Stimulated activated naive CD8-positive, alpha-beta T cell treated with anti-CD3 and anti-CD28 coated beads, Interleukin-15, Interleukin-2, amounts not matched to agents 100 ng/mL and 50 ng/mL, for 24 hours (primary cell): ENCODE measurements at regions not wholly inside any gene's neighbourhood (a gene's known extent, or its start where the extent isn't known, plus 50 kb on each side); places are given as distances from the start of the nearest gene placed in this dataset.

ENCODE experiments used
- H3K27ac Mint-ChIP-seq: one replicate; pipeline ENCODE4 v1.8.0; 2021; ENCODE audit warnings: mild to moderate bottlenecking, mixed read lengths
- H3K27me3 Mint-ChIP-seq: one replicate; pipeline ENCODE4 v1.8.0; 2021; ENCODE audit warnings: mixed read lengths
- H3K36me3 Mint-ChIP-seq: one replicate; pipeline ENCODE4 v1.8.0; 2021; ENCODE audit warnings: low read depth, mixed read lengths
- H3K4me1 Mint-ChIP-seq: one replicate; pipeline ENCODE4 v1.8.0; 2021; ENCODE audit warnings: low read depth, mixed read lengths
- H3K4me3 Mint-ChIP-seq: one replicate; pipeline ENCODE4 v1.8.0; 2021; ENCODE audit warnings: mild to moderate bottlenecking, mixed read lengths
- H3K9me3 Mint-ChIP-seq: one replicate; pipeline ENCODE4 v1.8.0; 2021; ENCODE audit warnings: mixed read lengths

DNA sequence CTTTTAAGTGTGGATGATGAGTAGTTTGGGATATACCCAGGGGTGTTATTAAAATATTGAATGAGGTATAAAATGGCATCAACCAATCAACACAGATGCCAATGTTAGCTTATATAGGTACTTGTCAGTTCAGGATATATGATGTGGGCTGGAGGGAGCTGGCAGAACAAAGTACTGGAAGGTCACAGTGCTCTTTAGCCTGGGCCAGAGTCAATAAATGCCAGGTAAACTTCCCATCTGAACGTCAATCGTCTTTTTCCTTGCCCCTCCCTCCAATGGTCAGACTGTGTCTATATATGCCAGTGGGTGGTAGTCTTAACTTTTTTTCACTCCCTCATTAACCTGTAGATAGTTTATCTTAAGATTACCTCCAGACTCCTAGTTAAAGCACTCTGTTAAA is 140.8 kb upstream of the RBMS1 start:
- Mint-ChIP-seq H3K27ac (no peak overlapping the region), H3K27me3 (no peaks in the 10 kb centered on the region), H3K4me1 (no peaks in the 10 kb centered on the region), H3K9me3 (peaks cover 17% of the 10 kb centered on the region), H3K4me3 (no peak overlapping the region), H3K36me3 (peaks cover 3% of the 10 kb centered on the region)

DNA sequence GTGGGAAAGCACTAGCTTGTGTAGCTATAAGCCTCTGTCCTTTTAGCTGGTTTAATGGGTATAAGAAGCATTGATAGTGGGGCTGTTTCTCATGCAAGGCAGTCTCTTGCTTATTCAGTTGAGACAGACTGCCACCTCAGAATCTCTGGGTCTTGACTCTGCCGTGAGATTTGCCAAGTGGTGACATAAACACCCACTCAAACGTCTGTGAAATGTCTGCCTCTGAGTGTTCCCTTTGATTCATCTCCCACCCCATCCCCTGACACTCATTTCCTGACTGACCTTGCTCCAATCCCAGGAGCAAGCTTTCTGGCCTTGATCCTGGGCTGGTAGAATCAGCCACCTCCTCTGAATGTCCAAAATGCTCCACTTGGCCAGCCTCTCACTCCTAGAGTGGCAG is 141.9 kb upstream of the RBMS1 start:
- H3K4me1 Mint-ChIP-seq: no peaks in the 10 kb centered on the region
- H3K36me3 Mint-ChIP-seq: peaks cover 11% of the 10 kb centered on the region
- no peak overlapping the region for H3K27ac Mint-ChIP-seq
- no peaks in the 10 kb centered on the region for H3K27me3 Mint-ChIP-seq
- H3K9me3 Mint-ChIP-seq: peaks cover 25% of the 10 kb centered on the region
- no peak overlapping the region for H3K4me3 Mint-ChIP-seq

DNA sequence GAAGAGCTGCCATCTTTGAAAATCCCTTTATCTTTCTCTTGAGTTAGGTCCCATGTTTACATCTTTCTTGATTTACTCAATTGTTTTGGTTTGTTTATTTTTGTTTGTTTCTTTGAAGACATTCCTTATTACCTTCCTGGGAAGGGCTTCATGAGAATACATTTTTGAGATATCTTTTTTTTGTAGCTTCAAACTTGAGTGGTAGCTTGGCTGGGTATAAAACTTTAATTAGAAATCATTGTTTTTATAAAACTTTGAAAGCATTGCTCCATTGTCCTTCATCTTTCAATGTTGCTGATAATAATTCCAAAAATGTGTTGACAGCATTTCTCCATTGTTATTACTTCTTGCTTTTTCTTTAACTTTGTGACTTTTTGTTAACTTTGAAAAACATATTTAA is 145.9 kb upstream of the RBMS1 start:
- Mint-ChIP-seq H3K9me3 (peaks cover 28% of the 10 kb centered on the region), H3K4me3 (no peak overlapping the region), H3K36me3 (peaks cover 13% of the 10 kb centered on the region), H3K27ac (no peak overlapping the region), H3K27me3 (no peaks in the 10 kb centered on the region), H3K4me1 (no peaks in the 10 kb centered on the region)

DNA sequence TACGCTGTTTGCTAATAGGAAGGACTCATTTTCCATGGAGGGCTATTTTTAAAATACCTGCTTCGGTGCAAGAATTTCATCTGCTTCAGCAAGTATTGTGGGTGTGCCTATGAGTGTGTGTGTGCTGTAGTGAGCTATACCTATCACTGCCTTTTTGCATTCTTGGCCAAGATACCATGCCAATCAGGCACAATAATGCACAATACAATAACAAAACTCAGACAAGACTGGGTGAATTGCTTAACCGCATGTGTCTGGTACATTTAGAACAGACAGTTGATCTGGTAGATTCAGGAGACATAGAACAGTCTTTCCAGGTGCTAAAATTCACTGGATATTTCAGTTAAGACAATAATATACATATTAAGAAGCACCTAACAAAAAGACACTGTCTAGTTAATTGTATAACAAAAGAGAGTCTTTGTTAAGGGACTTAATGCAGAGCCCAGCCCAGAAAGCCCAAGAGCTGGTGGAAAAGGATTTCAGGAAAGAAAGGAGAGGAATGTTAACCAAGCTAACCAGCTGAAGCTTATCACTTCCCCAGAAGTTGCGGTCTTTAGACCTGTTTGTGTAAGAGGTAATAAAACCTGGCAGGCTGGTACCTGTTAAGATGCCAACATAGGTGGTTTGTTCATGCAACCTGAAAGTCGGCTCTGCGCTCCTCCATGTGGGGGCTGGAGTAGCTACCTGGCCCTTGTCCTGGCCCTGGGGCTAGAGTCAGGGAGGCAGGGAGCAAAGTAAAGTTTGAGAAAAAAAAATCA is 153.3 kb upstream of the RBMS1 start:
- H3K4me3 Mint-ChIP-seq: no peak overlapping the region
- peaks cover 7% of the 10 kb centered on the region for H3K4me1 Mint-ChIP-seq
- no peaks in the 10 kb centered on the region for H3K36me3 Mint-ChIP-seq
- no peaks in the 10 kb centered on the region for H3K27me3 Mint-ChIP-seq
- no peaks in the 10 kb centered on the region for H3K9me3 Mint-ChIP-seq
- H3K27ac Mint-ChIP-seq: no peak overlapping the region

DNA sequence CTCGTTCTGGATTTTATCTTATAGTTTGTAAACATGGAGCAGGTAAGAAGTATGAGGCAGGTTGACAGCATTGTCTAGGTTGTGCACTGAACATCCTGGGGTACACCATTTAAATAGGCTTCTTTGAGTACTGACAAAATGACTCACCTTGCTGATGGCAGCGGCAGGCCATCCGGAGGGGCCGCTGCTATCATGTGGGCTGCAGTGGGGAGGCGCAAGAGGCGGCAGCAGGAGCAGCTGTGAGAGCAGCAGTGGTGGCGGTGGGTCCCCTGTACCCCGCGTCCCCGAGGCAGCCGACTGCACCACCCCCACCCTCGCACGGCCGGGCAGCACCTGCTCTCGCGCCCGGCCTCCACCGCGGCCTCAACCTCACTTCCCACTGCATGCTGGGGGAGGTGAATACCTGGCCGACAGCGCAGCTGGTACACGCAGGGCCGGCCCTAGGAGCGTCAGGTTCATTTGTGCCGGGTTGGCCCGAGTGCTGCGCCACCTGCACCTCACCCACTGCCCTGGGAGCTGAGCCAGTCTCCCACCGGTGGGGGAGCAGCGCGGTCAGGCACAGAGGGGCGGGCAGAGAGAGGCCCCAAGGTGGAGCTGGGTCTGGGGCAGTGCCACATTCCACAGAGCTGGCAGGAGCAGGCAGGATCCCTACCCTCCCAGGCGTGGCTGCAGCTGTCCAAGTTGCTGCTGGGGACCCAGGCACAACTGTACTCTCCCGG is 154.5 kb upstream of the RBMS1 start:
- no peaks in the 10 kb centered on the region for H3K9me3 Mint-ChIP-seq
- H3K27ac Mint-ChIP-seq: no peak overlapping the region
- H3K4me1 Mint-ChIP-seq: peaks cover 20% of the 10 kb centered on the region
- no peak overlapping the region for H3K4me3 Mint-ChIP-seq
- no peaks in the 10 kb centered on the region for H3K27me3 Mint-ChIP-seq
- H3K36me3 Mint-ChIP-seq: no peaks in the 10 kb centered on the region

DNA sequence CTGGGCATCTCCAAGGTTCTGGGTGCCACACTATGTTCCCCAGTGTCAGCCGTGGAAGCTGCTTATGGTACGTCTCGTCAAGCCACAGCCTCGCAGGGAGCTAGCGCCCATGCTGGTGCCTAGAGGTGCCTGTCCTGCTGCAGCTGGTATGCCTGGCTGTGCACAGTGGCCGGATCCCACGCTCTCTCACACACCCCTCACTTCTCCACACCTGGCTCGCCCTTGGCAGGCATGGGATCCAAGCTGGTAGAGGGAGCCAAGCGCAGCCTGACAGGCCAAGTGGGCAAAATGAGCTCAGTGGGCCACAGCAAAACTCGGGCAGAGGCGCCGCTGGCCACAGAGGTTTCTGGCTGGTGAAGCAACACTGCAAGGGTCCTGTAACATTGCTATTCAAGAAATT is 156.1 kb upstream of the RBMS1 start:
- Mint-ChIP-seq H3K4me1 (peaks cover 20% of the 10 kb centered on the region), H3K4me3 (no peak overlapping the region), H3K27ac (no peak overlapping the region), H3K27me3 (no peaks in the 10 kb centered on the region), H3K36me3 (no peaks in the 10 kb centered on the region), H3K9me3 (no peaks in the 10 kb centered on the region)

DNA sequence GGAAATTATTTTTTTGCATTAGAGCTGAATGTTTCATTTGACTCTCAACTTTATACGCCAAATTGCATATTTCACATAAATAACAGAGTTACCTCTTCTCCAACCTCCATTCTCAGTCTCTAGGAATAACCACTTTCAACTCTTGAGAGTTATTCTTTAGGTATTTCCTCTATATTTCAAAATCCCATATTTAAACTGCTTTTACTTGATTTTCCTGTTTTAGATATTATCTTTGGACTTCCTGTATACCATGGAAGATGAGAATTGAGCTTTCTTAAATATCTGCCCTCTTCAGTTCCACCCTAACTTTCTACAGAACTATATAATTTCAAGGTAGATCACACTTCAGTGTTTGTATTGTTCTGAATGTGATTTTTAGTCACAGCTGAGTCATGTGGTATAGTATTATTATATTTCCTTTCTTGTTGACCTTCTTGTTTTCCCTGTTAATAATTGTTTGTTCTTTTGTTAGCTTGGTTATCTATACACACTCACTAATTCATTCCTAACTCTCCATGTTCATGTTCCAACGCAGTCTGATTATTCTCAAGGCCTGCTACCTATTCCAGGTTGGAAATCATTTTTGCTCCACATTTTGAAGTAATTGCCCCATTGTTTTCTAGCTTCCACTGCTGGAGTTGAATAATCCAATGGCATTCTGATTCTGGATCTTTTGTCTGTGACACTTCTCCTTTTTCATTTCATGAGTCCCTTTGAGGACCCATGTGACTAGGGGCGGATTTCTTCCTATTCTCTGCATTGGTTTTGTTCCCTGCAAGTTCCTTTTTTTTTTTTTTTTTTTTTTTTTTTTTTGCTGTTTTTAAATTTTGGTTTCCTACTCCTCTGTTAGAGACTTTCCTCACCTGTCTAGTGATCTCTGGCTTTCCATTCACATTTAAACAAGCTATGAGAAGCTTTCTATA is 156.8 kb upstream of the RBMS1 start:
- H3K9me3 Mint-ChIP-seq: no peaks in the 10 kb centered on the region

DNA sequence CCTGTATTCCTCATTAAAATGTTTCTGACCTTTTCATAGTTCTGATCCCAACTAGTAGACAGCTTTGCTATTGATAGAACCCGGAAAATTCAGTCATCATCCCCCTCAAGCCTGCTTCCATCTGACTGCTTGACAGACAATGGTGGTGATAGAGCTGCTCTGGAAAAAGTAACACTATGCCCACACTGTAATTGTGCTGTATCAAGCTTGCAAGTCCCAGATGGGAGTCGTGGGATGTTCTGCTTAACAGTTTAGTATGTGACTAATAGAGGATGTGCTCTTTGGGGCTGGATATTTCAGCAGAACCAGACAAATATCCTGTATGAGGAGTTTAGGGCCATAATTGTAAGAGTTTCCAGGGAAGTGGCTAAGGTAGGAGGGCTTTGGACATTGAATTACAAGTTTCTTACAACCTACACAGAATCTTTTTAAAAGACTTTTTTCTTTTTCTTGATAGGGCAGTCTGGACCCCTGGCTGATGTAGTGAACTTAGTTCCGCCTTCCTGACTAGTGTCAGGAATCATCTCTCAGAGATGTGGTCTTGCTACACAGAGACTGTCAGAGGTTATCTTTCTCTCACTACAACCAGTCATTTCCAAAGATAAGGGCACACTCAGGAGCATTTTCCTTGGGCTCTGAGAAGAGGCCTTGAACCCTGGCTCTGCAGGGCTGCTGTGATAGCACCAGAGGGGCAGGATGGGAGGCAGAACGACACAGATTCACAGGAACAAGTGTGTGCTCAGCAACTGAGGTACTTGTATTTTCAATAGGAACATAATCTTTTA is 158.0 kb upstream of the RBMS1 start:
- Mint-ChIP-seq H3K27ac (peak overlapping the region; percentile 96), H3K4me3 (peak overlapping the region; percentile 61), H3K9me3 (no peaks in the 10 kb centered on the region), H3K4me1 (peaks cover 20% of the 10 kb centered on the region), H3K27me3 (no peaks in the 10 kb centered on the region), H3K36me3 (no peaks in the 10 kb centered on the region)

More for the DNA sequence above, 156.8 kb upstream of the RBMS1 start:
- peaks cover 20% of the 10 kb centered on the region for H3K4me1 Mint-ChIP-seq
- H3K27ac Mint-ChIP-seq: no peak overlapping the region
- H3K4me3 Mint-ChIP-seq: no peak overlapping the region
- H3K27me3 Mint-ChIP-seq: no peaks in the 10 kb centered on the region
- H3K36me3 Mint-ChIP-seq: no peaks in the 10 kb centered on the region

DNA sequence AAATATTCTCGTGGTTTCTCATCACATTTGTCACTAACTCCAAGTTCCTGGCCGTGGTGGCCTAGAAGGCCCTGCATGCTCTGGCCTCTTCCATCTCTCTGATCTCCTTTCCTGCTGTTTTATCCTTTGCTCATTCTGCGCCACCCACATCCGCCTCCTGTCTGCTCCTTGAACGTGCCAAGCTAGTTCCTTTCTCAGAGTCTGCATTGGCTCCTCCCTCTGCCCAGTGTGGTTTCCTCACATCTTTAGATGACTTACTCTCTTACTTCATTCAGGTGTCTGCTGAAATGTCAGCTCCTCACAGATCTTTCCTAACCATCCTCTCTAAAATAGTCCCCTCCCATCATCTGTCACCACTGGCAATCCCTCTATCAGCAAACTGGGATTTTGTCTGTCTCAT is 158.6 kb upstream of the RBMS1 start:
- Mint-ChIP-seq H3K4me1 (peaks cover 20% of the 10 kb centered on the region), H3K27ac (peak overlapping the region; percentile 96), H3K36me3 (no peaks in the 10 kb centered on the region), H3K4me3 (peak overlapping the region; percentile 61), H3K9me3 (no peaks in the 10 kb centered on the region), H3K27me3 (no peaks in the 10 kb centered on the region)

DNA sequence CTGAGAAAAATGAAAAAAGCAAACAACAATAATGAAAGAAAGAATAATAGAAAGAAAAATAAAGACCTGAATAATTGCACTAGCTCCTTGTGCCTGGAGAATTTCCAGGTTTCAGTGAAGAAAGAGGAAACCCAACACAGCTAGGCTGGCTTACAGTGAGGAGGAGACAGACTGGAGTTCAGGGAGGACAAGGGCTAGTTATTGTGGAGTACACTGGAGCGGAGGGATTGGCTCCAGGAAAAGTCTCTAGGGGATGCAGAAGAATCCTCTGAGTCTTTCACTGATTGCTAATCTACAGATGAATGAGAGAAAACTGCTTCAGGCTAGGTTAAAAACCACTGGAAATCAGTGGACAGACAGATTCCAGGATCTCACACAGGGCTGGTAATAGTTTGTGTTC is 163.6 kb upstream of the RBMS1 start:
- Mint-ChIP-seq H3K4me1 (peaks cover 10% of the 10 kb centered on the region), H3K9me3 (no peaks in the 10 kb centered on the region), H3K27ac (no peak overlapping the region), H3K36me3 (no peaks in the 10 kb centered on the region), H3K27me3 (peaks cover 5% of the 10 kb centered on the region), H3K4me3 (no peak overlapping the region)

DNA sequence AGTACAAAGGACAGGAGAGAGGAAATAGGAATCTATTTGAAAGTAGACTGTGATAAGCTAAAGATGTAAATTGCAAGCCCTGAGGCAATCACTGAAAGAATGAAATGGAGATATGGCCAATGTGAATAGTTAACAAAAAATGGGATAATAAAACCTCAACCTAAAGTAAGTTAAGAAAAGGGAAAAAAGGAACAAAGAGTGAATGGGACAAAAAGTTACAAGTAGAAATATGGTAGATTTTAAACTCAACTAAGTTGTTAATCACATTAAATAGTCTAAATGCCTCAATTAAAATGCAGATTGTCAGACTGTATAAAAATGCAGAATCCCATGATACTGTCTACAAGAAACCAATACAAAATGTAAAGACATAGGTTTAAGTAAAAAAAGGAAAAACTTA is 165.2 kb upstream of the RBMS1 start:
- no peaks in the 10 kb centered on the region for H3K4me1 Mint-ChIP-seq
- H3K4me3 Mint-ChIP-seq: no peak overlapping the region
- no peak overlapping the region for H3K27ac Mint-ChIP-seq
- no peaks in the 10 kb centered on the region for H3K9me3 Mint-ChIP-seq
- peaks cover 5% of the 10 kb centered on the region for H3K27me3 Mint-ChIP-seq
- no peaks in the 10 kb centered on the region for H3K36me3 Mint-ChIP-seq

DNA sequence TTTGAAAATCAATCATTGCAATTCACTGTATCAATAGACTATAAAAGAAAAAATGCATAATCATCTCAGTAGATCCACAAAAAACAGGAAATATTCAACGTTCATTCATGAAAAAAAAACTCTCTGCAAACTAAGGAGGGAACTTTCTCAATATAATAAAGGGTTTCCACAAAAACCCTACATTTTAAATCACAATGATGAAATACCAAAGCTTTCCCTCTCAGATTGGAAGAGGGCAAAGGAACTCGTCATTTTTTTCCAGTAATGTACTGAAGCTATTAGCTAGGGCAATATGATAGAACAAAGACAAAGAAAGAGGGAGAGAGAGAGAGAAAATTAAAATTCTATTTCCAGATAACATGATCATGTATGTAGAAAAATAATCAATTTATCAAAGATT is 167.1 kb upstream of the RBMS1 start:
- Mint-ChIP-seq H3K27me3 (peaks cover 5% of the 10 kb centered on the region), H3K36me3 (no peaks in the 10 kb centered on the region), H3K4me1 (peaks cover 1% of the 10 kb centered on the region), H3K9me3 (no peaks in the 10 kb centered on the region), H3K4me3 (no peak overlapping the region), H3K27ac (no peak overlapping the region)

DNA sequence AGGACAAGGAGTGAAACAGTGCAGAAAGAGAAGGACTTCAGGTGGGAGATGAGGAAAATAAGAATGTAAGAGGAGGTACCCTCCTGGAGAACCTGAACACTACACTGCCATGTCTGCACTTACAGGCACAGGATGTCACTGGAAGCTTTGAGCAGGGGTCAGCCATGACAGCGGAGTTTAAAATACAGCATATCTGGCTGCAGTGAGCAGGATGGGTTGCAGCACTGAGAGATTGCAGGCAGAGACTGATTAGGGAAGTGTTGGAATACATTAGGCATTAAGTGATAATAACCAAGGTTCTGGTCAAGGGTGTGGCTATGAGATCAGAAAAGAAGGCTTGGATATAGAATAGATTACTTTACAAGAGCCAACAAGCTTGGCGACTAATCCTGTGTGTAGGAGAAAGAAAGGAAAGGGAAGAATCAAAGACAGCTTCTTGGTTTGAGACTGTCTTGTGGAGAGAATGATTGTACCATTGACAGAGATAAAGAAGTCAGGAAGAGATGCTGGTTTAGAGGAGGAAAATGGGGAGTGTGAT is 171.1 kb upstream of the RBMS1 start:
- Mint-ChIP-seq H3K27ac (no peak overlapping the region), H3K4me1 (peaks cover 20% of the 10 kb centered on the region), H3K36me3 (no peaks in the 10 kb centered on the region), H3K4me3 (no peak overlapping the region), H3K27me3 (no peaks in the 10 kb centered on the region), H3K9me3 (no peaks in the 10 kb centered on the region)
